Cardiac muscle cell (in vitro differentiated cells and primary cell): ENCODE measurements at regions not wholly inside any gene's neighbourhood (a gene's known extent, or its start where the extent isn't known, plus 50 kb on each side); places are given as distances from the start of the nearest gene placed in this dataset.
A peak's percentile ranks its signal among the peaks of the same experiment; 100 is the strongest.

ENCODE experiments used
- DNase-seq, 2 donors: peaks; one replicate each; pipeline versions ENCODE4 v3.0.0 to v3.0.0-alpha.2; 2010 to 2017; ENCODE audit warnings: low read depth in 1 of 2, low spot score in 1 of 2
- H3K27ac ChIP-seq: fragments of 200-600 bp; sonication (generic); 2 replicates; pipeline ENCODE4 v1.5.1; 2016
- H3K27me3 ChIP-seq: fragments of 200-600 bp; sonication (generic); 2 replicates; pipeline ENCODE4 v1.6.0; 2016; ENCODE audit warnings: control low read depth
- H3K36me3 ChIP-seq: fragments of 200-600 bp; sonication (generic); 2 replicates; pipeline ENCODE4 v1.5.1; 2016; ENCODE audit warnings: control low read depth
- H3K4me1 ChIP-seq: fragments of 200-600 bp; sonication (generic); 2 replicates; pipeline ENCODE4 v1.8.1; 2017; ENCODE audit warnings: low read depth, mild to moderate bottlenecking, mixed run types
- H3K4me3 ChIP-seq: fragments of 200-600 bp; sonication (generic); 2 replicates; pipeline ENCODE4 v1.5.1; 2016; ENCODE audit warnings: mild to moderate bottlenecking
- H3K9me3 ChIP-seq: fragments of 200-600 bp; sonication (generic); 2 replicates; pipeline ENCODE4 v1.5.1; 2017; ENCODE audit warnings: low read depth, mild to moderate bottlenecking, control low read depth
- CTCF ChIP-seq: IDR thresholded peaks from 2 replicates; pipeline ENCODE4 v1.5.1; 2012; ENCODE audit warnings: low read depth, mild to moderate bottlenecking, low read length

GRCh38 chr17:52388941-52389340, 230.4 kb upstream of the CA10 start:
- DNase-seq, result no peak
- Histone ChIP-seq H3K4me1 (no peaks in the 10 kb centered on the region), H3K27me3 (no peaks in the 10 kb centered on the region), H3K27ac (no peak overlapping the region), H3K9me3 (no peaks in the 10 kb centered on the region), H3K4me3 (no peak overlapping the region), H3K36me3 (no peaks in the 10 kb centered on the region)
- TF ChIP-seq CTCF, result no peak

- Histone ChIP-seq H3K27ac (no peak overlapping the region), H3K9me3 (no peaks in the 10 kb centered on the region), H3K4me3 (no peak overlapping the region), H3K36me3 (no peaks in the 10 kb centered on the region), H3K4me1 (no peaks in the 10 kb centered on the region), H3K27me3 (no peaks in the 10 kb centered on the region)
- TF ChIP-seq CTCF, result no peak
- DNase-seq, result no peak
Observed at GRCh38 chr17:52384695-52385094, 226.2 kb upstream of the CA10 start.

GRCh38 chr17:52383493-52384100, 225.1 kb upstream of the CA10 start:
- H3K9me3 ChIP-seq, result no peaks in the 10 kb centered on the region
- H3K4me1 ChIP-seq, result no peaks in the 10 kb centered on the region
- no peaks in the 10 kb centered on the region for H3K27me3 ChIP-seq
- peak; percentile 66 to 84 for DNase-seq
- H3K27ac ChIP-seq, result no peak overlapping the region
- no peaks in the 10 kb centered on the region for H3K36me3 ChIP-seq
- H3K4me3 ChIP-seq, result no peak overlapping the region
- TF ChIP-seq CTCF, result peak; percentile 60

- DNase-seq, result no peak
- TF ChIP-seq CTCF, result no peak
- no peak overlapping the region for H3K4me3 ChIP-seq
Observed at GRCh38 chr17:52378860-52379259, 220.3 kb upstream of the CA10 start.

GRCh38 chr17:52376137-52376536, 217.6 kb upstream of the CA10 start:
- no peak for TF ChIP-seq CTCF
- no peaks in the 10 kb centered on the region for H3K27me3 ChIP-seq
- DNase-seq, result no peak
- H3K36me3 ChIP-seq, result no peaks in the 10 kb centered on the region
- no peaks in the 10 kb centered on the region for H3K9me3 ChIP-seq
- no peak overlapping the region for H3K27ac ChIP-seq
- no peak overlapping the region for H3K4me3 ChIP-seq
- no peaks in the 10 kb centered on the region for H3K4me1 ChIP-seq

More at GRCh38 chr17:52378860-52379259, 220.3 kb upstream of the CA10 start:
- H3K27ac ChIP-seq, result no peak overlapping the region
- no peaks in the 10 kb centered on the region for H3K36me3 ChIP-seq
- H3K27me3 ChIP-seq, result no peaks in the 10 kb centered on the region
- H3K4me1 ChIP-seq, result no peaks in the 10 kb centered on the region
- no peaks in the 10 kb centered on the region for H3K9me3 ChIP-seq
